ENCODE measurements at regions not wholly inside any gene's neighbourhood (a gene's known extent, or its start where the extent isn't known, plus 50 kb on each side); places are given as distances from the start of the nearest gene placed in this dataset.

GRCh38 chr7:94089806-94090205 lies 85.7 kb upstream of the BET1 start:
- H3K4me1 ChIP-seq (ENCODE audit: insufficient read depth, low read length), result no peaks in the 10 kb centered on the region
- no peaks in the 10 kb centered on the region for H3K9me3 ChIP-seq (ENCODE audit: low read depth, low read length)
- peaks cover 3% of the 10 kb centered on the region for H3K27me3 ChIP-seq (ENCODE audit: insufficient read depth, low read length)
- H3K4me3 ChIP-seq (ENCODE audit: low read length), result no peak overlapping the region

- H3K27me3 ChIP-seq (ENCODE audit: insufficient read depth, low read length), result peaks cover 3% of the 10 kb centered on the region
- H3K4me1 ChIP-seq (ENCODE audit: insufficient read depth, low read length), result no peaks in the 10 kb centered on the region
Measured at GRCh38 chr7:94092980-94093379, 88.8 kb upstream of the BET1 start.

GRCh38 chr7:94094298-94094697 lies 90.1 kb upstream of the BET1 start:
- Histone ChIP-seq H3K4me1 (ENCODE audit: insufficient read depth, low read length) (no peaks in the 10 kb centered on the region), H3K27me3 (ENCODE audit: insufficient read depth, low read length) (peaks cover 3% of the 10 kb centered on the region), H3K4me3 (ENCODE audit: low read length) (no peak overlapping the region), H3K9me3 (ENCODE audit: low read depth, low read length) (no peaks in the 10 kb centered on the region)

More at GRCh38 chr7:94092980-94093379, 88.8 kb upstream of the BET1 start:
- H3K9me3 ChIP-seq (ENCODE audit: low read depth, low read length), result no peaks in the 10 kb centered on the region
- H3K4me3 ChIP-seq (ENCODE audit: low read length), result no peak overlapping the region

- H3K27me3 ChIP-seq (ENCODE audit: insufficient read depth, low read length), result peaks cover 3% of the 10 kb centered on the region
- no peaks in the 10 kb centered on the region for H3K4me1 ChIP-seq (ENCODE audit: insufficient read depth, low read length)
- H3K9me3 ChIP-seq (ENCODE audit: low read depth, low read length), result no peaks in the 10 kb centered on the region
- no peak overlapping the region for H3K4me3 ChIP-seq (ENCODE audit: low read length)
Measured at GRCh38 chr7:94095316-94096009, 91.3 kb upstream of the BET1 start.

GRCh38 chr7:94099679-94100078 lies 95.5 kb upstream of the BET1 start:
- no peaks in the 10 kb centered on the region for H3K27me3 ChIP-seq (ENCODE audit: insufficient read depth, low read length)
- H3K4me1 ChIP-seq (ENCODE audit: insufficient read depth, low read length), result no peaks in the 10 kb centered on the region

GRCh38 chr7:94100723-94101345 lies 96.7 kb upstream of the BET1 start:
- no peak overlapping the region for H3K4me3 ChIP-seq (ENCODE audit: low read length)
- H3K27me3 ChIP-seq (ENCODE audit: insufficient read depth, low read length), result no peaks in the 10 kb centered on the region
- no peaks in the 10 kb centered on the region for H3K9me3 ChIP-seq (ENCODE audit: low read depth, low read length)
- no peaks in the 10 kb centered on the region for H3K4me1 ChIP-seq (ENCODE audit: insufficient read depth, low read length)

More at GRCh38 chr7:94099679-94100078, 95.5 kb upstream of the BET1 start:
- no peak overlapping the region for H3K4me3 ChIP-seq (ENCODE audit: low read length)
- H3K9me3 ChIP-seq (ENCODE audit: low read depth, low read length), result no peaks in the 10 kb centered on the region

GRCh38 chr7:94104301-94104700 lies 100.1 kb upstream of the BET1 start:
- H3K4me1 ChIP-seq (ENCODE audit: insufficient read depth, low read length), result no peaks in the 10 kb centered on the region
- no peaks in the 10 kb centered on the region for H3K9me3 ChIP-seq (ENCODE audit: low read depth, low read length)
- H3K27me3 ChIP-seq (ENCODE audit: insufficient read depth, low read length), result peaks cover 2% of the 10 kb centered on the region
- no peak overlapping the region for H3K4me3 ChIP-seq (ENCODE audit: low read length)

- Histone ChIP-seq H3K4me1 (ENCODE audit: insufficient read depth, low read length) (no peaks in the 10 kb centered on the region), H3K9me3 (ENCODE audit: low read depth, low read length) (no peaks in the 10 kb centered on the region), H3K4me3 (ENCODE audit: low read length) (no peak overlapping the region), H3K27me3 (ENCODE audit: insufficient read depth, low read length) (peaks cover 2% of the 10 kb centered on the region)
Measured at GRCh38 chr7:94109556-94109955, 105.4 kb upstream of the BET1 start.

- H3K4me1 ChIP-seq (ENCODE audit: insufficient read depth, low read length), result no peaks in the 10 kb centered on the region
- H3K27me3 ChIP-seq (ENCODE audit: insufficient read depth, low read length), result peaks cover 2% of the 10 kb centered on the region
- no peak overlapping the region for H3K4me3 ChIP-seq (ENCODE audit: low read length)
- no peaks in the 10 kb centered on the region for H3K9me3 ChIP-seq (ENCODE audit: low read depth, low read length)
Measured at GRCh38 chr7:94111009-94111408, 106.9 kb upstream of the BET1 start.

GRCh38 chr7:94115316-94115715 lies 111.2 kb upstream of the BET1 start:
- Histone ChIP-seq H3K27me3 (ENCODE audit: insufficient read depth, low read length) (no peaks in the 10 kb centered on the region), H3K4me1 (ENCODE audit: insufficient read depth, low read length) (no peaks in the 10 kb centered on the region), H3K4me3 (ENCODE audit: low read length) (no peak overlapping the region), H3K9me3 (ENCODE audit: low read depth, low read length) (no peaks in the 10 kb centered on the region)

- H3K4me3 ChIP-seq (ENCODE audit: low read length), result no peak overlapping the region
- no peaks in the 10 kb centered on the region for H3K4me1 ChIP-seq (ENCODE audit: insufficient read depth, low read length)
- no peaks in the 10 kb centered on the region for H3K9me3 ChIP-seq (ENCODE audit: low read depth, low read length)
- no peaks in the 10 kb centered on the region for H3K27me3 ChIP-seq (ENCODE audit: insufficient read depth, low read length)
Measured at GRCh38 chr7:94123136-94123535, 119.0 kb upstream of the BET1 start.

GRCh38 chr7:94127026-94127425 lies 122.9 kb upstream of the BET1 start:
- Histone ChIP-seq H3K4me3 (ENCODE audit: low read length) (no peak overlapping the region), H3K4me1 (ENCODE audit: insufficient read depth, low read length) (no peaks in the 10 kb centered on the region), H3K9me3 (ENCODE audit: low read depth, low read length) (no peaks in the 10 kb centered on the region), H3K27me3 (ENCODE audit: insufficient read depth, low read length) (no peaks in the 10 kb centered on the region)

GRCh38 chr7:94128072-94128471 lies 123.9 kb upstream of the BET1 start:
- H3K4me1 ChIP-seq (ENCODE audit: insufficient read depth, low read length), result no peaks in the 10 kb centered on the region
- H3K27me3 ChIP-seq (ENCODE audit: insufficient read depth, low read length), result no peaks in the 10 kb centered on the region
- H3K4me3 ChIP-seq (ENCODE audit: low read length), result no peak overlapping the region
- H3K9me3 ChIP-seq (ENCODE audit: low read depth, low read length), result no peaks in the 10 kb centered on the region

GRCh38 chr7:94129443-94130140 lies 125.4 kb upstream of the BET1 start:
- Histone ChIP-seq H3K4me1 (ENCODE audit: insufficient read depth, low read length) (no peaks in the 10 kb centered on the region), H3K27me3 (ENCODE audit: insufficient read depth, low read length) (no peaks in the 10 kb centered on the region), H3K4me3 (ENCODE audit: low read length) (no peak overlapping the region), H3K9me3 (ENCODE audit: low read depth, low read length) (no peaks in the 10 kb centered on the region)

GRCh38 chr7:94130716-94131115 lies 126.6 kb upstream of the BET1 start:
- Histone ChIP-seq H3K9me3 (ENCODE audit: low read depth, low read length) (no peaks in the 10 kb centered on the region), H3K27me3 (ENCODE audit: insufficient read depth, low read length) (no peaks in the 10 kb centered on the region)

More at GRCh38 chr7:94130716-94131115, 126.6 kb upstream of the BET1 start:
- H3K4me1 ChIP-seq (ENCODE audit: insufficient read depth, low read length), result no peaks in the 10 kb centered on the region
- no peak overlapping the region for H3K4me3 ChIP-seq (ENCODE audit: low read length)
